Spleen (tissue), 7 donors: ENCODE measurements at regions not wholly inside any gene's neighbourhood (a gene's known extent, or its start where the extent isn't known, plus 50 kb on each side); places are given as distances from the start of the nearest gene placed in this dataset.

ENCODE experiments used
- CTCF ChIP-seq, 11 experiments: fragments of 200-600 bp in 7 of 11; fragments of 450-650 bp in 4 of 11; sonication (generic) in 4 of 11; IDR thresholded peaks in 8 of 11; conservative IDR thresholded peaks in 3 of 11; 1 replicate in 7 of 11; 2 replicates in 4 of 11; pipeline versions ENCODE4 v1.4.0 to v1.8.0; 2016 to 2021; ENCODE audit warnings: antibody characterized with exemption in 11 of 11, inconsistent platforms in 4 of 11, mild to moderate bottlenecking in 1 of 11
- POLR2A ChIP-seq, 3 donors: fragments of 450-650 bp; IDR thresholded peaks; one replicate each; pipeline ENCODE4 v1.5.1; 2017; ENCODE audit warnings: antibody characterized with exemption in 3 of 3, mild to moderate bottlenecking in 1 of 3
- POLR2AphosphoS5 ChIP-seq, 3 donors: sonication (generic); formaldehyde crosslinking; IDR thresholded peaks; one replicate each; pipeline ENCODE4 v1.5.1; 2017; ENCODE audit warnings: antibody characterized with exemption in 3 of 3
- donor health status: DM: no; HTN: no; CAD: no; lungs with moderate emphysema.
- donor health status: DM: no; HTN: no; CAD: no.
- donor health status: DM: no; HTN: no; CAD: no.

DNA sequence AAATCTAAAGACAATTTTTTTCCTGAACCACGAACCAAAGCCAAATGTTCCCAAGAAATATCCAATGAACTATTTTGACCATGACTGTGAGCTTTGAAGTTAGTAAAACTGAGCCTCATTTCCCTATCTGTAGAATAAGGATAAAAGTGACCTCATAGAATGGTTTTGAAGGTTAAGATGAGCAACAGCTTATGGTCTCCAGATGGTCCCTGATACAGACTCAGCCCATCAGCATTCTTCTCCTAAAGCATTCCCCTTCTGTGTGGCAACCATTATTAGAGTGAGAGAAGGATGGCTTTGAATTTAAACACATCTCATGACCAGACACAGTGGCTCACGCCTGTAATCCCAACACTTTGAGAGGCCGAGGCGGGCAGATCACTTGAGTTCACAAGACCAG is 70.1 kb downstream of the COPRS start:
- TF ChIP-seq CTCF (IDR thresholded peaks at IDR 0.05 in 8 of 11, conservative IDR thresholded peaks at IDR 0.05 in 3 of 11) = no peak
- no peak for TF ChIP-seq POLR2AphosphoS5 (IDR thresholded peaks at IDR 0.05)
- TF ChIP-seq POLR2A (IDR thresholded peaks at IDR 0.05) = no peak
